HEK293T (cell line): ENCODE measurements at regions not wholly inside any gene's neighbourhood (a gene's known extent, or its start where the extent isn't known, plus 50 kb on each side); places are given as distances from the start of the nearest gene placed in this dataset.

Experiments
- FOXA1 ChIP-seq: fragments of 450-650 bp; IDR thresholded peaks from 2 replicates; pipeline ENCODE4 v1.6.1; 2016; ENCODE audit warnings: mild to moderate bottlenecking
- FOXM1 ChIP-seq: fragments of 450-650 bp; IDR thresholded peaks from 2 replicates; pipeline ENCODE4 v1.6.1; 2017; ENCODE audit warnings: mild to moderate bottlenecking, borderline replicate concordance
- NFRKB ChIP-seq: fragments of 450-650 bp; IDR thresholded peaks from 2 replicates; pipeline ENCODE4 v1.6.1; 2016; ENCODE audit warnings: mild to moderate bottlenecking, moderate library complexity
- ZNF384 ChIP-seq: fragments of 450-650 bp; IDR thresholded peaks from 2 replicates; pipeline ENCODE4 v1.6.1; 2016

DNA sequence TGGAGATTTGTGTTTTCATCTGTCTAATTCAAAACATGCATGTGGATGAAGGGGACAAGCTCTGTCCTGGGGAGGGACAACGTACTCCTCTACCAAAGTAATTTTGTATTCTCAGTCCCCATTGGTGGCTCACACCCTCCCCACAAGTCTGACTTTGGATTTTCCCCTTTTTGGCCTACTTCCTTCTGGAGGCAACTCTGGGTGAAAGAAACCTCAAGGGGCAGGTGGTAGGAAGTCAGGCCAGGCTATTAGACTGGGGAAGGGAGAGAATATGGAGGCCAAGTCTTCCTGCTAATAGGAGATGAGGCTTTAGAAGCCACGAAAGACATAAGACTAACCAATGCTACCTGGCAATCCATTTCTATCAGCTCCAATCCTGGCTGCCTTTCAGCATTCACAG is 124.9 kb upstream of the RASGRP1 start:
- TF ChIP-seq ZNF384, result no peak
- no peak for TF ChIP-seq NFRKB
- no peak for TF ChIP-seq FOXM1
- no peak for TF ChIP-seq FOXA1
